ENCODE measurements at regions not wholly inside any gene's neighbourhood (a gene's known extent, or its start where the extent isn't known, plus 50 kb on each side); places are given as distances from the start of the nearest gene placed in this dataset.
"Not testable (repeated sequence)": the region's sequence is repeated elsewhere in the genome, so short reads cannot be mapped to it uniquely, and the experiment has no call there.

- TF ChIP-seq, protein P1, sequence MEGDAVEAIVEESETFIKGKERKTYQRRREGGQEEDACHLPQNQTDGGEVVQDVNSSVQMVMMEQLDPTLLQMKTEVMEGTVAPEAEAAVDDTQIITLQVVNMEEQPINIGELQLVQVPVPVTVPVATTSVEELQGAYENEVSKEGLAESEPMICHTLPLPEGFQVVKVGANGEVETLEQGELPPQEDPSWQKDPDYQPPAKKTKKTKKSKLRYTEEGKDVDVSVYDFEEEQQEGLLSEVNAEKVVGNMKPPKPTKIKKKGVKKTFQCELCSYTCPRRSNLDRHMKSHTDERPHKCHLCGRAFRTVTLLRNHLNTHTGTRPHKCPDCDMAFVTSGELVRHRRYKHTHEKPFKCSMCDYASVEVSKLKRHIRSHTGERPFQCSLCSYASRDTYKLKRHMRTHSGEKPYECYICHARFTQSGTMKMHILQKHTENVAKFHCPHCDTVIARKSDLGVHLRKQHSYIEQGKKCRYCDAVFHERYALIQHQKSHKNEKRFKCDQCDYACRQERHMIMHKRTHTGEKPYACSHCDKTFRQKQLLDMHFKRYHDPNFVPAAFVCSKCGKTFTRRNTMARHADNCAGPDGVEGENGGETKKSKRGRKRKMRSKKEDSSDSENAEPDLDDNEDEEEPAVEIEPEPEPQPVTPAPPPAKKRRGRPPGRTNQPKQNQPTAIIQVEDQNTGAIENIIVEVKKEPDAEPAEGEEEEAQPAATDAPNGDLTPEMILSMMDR (IDR thresholded peaks at IDR 0.05; ENCODE audit: low read depth, low read length, missing control alignments): no peak
- Histone ChIP-seq H3K36me3 (replicated peaks) (no peaks in the 10 kb centered on the region), H3K4me3 (ENCODE audit: low read depth, low read length) (no peak overlapping the region), H3K27me3 (replicated peaks) (peaks cover 2% of the 10 kb centered on the region), H3K27ac (no peak overlapping the region)
- in situ Hi-C loops (cut with HindIII; ENCODE audit: low pct_ligation_motif_present, low sequenced_read_pairs): no loop called here
- no peak for DNase-seq
Observed at GRCh38 chr2:242017086-242017485, 147.6 kb downstream of the RTP5 start.

GRCh38 chr2:242018416-242018815, 148.9 kb downstream of the RTP5 start:
- in situ Hi-C loops (cut with HindIII; ENCODE audit: low pct_ligation_motif_present, low sequenced_read_pairs); H3K27ac ChIP-seq; H3K27me3 ChIP-seq (replicated peaks): not testable (repeated sequence)

GRCh38 chr2:242019344-242019743, 149.8 kb downstream of the RTP5 start:
- Histone ChIP-seq H3K36me3 (replicated peaks) (no peaks in the 10 kb centered on the region), H3K4me3 (ENCODE audit: low read depth, low read length) (no peak overlapping the region), H3K27me3 (replicated peaks) (peaks cover 2% of the 10 kb centered on the region), H3K27ac (no peak overlapping the region)
- TF ChIP-seq, protein P1 (IDR thresholded peaks at IDR 0.05; ENCODE audit: low read depth, low read length, missing control alignments): no peak
- no peak for DNase-seq
- in situ Hi-C loops (cut with HindIII; ENCODE audit: low pct_ligation_motif_present, low sequenced_read_pairs): no loop called here

More at GRCh38 chr2:242018416-242018815, 148.9 kb downstream of the RTP5 start:
- not testable (repeated sequence) for H3K36me3 ChIP-seq (replicated peaks); DNase-seq; H3K4me3 ChIP-seq (ENCODE audit: low read depth, low read length)

- DNase-seq: no peak
- Histone ChIP-seq H3K36me3 (replicated peaks) (no peaks in the 10 kb centered on the region), H3K27ac (no peak overlapping the region), H3K4me3 (ENCODE audit: low read depth, low read length) (no peak overlapping the region), H3K27me3 (replicated peaks) (peaks cover 2% of the 10 kb centered on the region)
- in situ Hi-C loops (cut with HindIII; ENCODE audit: low pct_ligation_motif_present, low sequenced_read_pairs): no loop called here
- TF ChIP-seq, protein P1 (IDR thresholded peaks at IDR 0.05; ENCODE audit: low read depth, low read length, missing control alignments): peak; percentile 11
Observed at GRCh38 chr2:242020196-242021004, 150.9 kb downstream of the RTP5 start.

DNA sequence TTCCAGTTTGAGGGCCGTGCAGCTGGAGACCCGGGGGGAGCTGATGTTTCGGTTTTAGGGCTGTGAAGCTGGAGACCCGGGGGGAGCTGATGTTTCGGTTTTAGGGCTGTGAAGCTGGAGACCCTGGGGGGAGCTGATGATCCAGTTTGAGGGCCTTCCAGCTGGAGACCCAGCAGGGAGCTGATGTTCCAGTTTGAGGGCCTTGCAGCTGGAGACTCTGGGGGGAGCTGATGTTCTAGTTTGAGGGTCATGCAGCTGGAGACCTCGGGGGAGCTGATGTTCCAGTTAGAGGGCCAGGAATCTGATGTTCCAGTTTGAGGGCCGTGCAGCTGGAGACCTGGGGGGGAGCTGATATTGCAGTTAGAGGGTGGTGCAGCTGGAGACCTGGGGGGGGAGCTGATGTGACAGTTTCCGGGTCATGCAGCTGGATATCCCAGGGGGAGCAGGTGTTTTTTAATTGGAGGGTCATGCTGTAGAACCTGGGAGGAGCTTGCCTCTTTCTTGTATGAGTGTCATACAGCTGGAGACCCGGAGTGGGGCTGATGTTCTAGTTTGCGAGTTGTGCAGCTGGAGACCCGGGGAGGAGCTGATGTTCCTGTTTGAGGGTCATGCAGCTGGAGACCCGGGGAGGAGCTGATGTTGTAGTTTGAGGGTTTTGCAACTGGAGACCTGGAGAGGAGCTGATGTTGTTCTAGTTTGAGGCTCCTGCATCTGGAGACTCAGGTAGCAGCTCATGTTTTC, 153.2 kb downstream of the RTP5 start:
- DNase-seq: no peak
- H3K27me3 ChIP-seq (replicated peaks): peaks cover 2% of the 10 kb centered on the region
- H3K36me3 ChIP-seq (replicated peaks): no peaks in the 10 kb centered on the region
- no peak overlapping the region for H3K4me3 ChIP-seq (ENCODE audit: low read depth, low read length)
- in situ Hi-C loops (cut with HindIII; ENCODE audit: low pct_ligation_motif_present, low sequenced_read_pairs): no loop called here
- H3K27ac ChIP-seq: no peak overlapping the region
- TF ChIP-seq, protein P1 (IDR thresholded peaks at IDR 0.05; ENCODE audit: low read depth, low read length, missing control alignments): no peak

DNA sequence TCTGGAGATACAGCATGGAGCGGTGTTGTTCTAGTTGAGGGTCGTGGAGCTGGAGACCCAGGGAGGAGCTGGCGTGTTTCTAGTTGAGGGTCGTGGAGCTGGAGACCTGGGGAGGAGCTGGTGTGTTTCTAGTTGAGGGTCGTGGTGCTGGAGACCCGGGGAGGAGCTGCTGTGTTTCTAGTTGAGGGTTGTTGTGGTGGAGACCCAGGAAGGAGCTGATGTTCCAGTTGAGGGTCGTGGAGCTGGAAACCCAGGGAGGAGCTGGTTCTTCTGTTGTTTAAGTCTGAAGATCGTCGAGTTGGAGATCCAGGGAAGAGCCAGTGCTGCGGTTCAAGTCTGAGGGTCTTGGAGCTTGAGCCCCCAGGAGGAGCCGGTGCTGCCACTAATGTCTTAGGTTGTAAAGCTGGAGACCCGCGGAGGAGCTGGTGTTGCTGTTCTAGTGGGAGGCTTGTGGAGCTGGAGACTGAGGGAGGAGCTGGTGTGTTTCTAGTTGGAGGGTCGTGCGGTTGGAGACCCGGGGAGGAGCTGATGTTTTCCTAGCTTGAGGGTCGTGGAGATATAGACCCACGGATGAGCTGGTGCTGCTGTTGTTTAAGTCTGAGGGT, 155.3 kb downstream of the RTP5 start:
- DNase-seq: no peak
- TF ChIP-seq, protein P1 (IDR thresholded peaks at IDR 0.05; ENCODE audit: low read depth, low read length, missing control alignments): no peak
- H3K27me3 ChIP-seq (replicated peaks): peaks cover 2% of the 10 kb centered on the region
- no peak overlapping the region for H3K4me3 ChIP-seq (ENCODE audit: low read depth, low read length)
- H3K27ac ChIP-seq: no peak overlapping the region
- in situ Hi-C loops (cut with HindIII; ENCODE audit: low pct_ligation_motif_present, low sequenced_read_pairs): no loop called here
- no peaks in the 10 kb centered on the region for H3K36me3 ChIP-seq (replicated peaks)
